ENCODE measurements at regions not wholly inside any gene's neighbourhood (a gene's known extent, or its start where the extent isn't known, plus 50 kb on each side); places are given as distances from the start of the nearest gene placed in this dataset.

DNA sequence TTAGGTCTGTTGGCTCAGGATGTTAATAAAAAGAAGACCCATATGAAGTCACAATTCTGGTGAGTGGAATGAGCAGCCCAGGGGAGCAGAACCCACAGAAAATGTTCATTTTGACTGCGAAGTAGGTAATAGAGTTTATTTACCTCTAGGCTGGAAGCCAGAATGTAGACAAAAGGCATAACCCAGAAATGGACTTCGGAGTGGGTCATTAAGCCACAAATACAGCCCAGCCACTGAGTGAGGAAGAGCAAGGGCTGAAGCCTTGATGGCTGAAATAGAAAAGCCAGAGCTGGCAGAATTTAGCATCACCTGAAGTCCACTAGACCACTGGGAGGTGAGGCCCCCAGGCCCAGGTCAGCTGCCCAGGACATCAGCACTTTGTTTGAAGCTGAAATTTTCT lies 168.0 kb downstream of the NXNL2 start:
- H4K91ac ChIP-seq (ENCODE audit: insufficient read length, low read depth, low read length): no peak overlapping the region
- H3K4me1 ChIP-seq (ENCODE audit: insufficient read depth, low read length): no peaks in the 10 kb centered on the region
- no peak overlapping the region for H3K4ac ChIP-seq (ENCODE audit: low read depth, low read length)
- peaks cover 7% of the 10 kb centered on the region in 2 experiments; a peak in 3 of 5 replicates for H3K9me3 Mint-ChIP-seq
- no peak overlapping the region for H3T11ph ChIP-seq (ENCODE audit: low read length)
- H3K27ac ChIP-seq (ENCODE audit: insufficient read length, low read depth, low read length): no peak overlapping the region
- no peaks in the 10 kb centered on the region for H3K23me2 ChIP-seq (ENCODE audit: insufficient read length, low read depth, low read length, poor library complexity, severe bottlenecking)
- WGBS (ENCODE audit: extremely low coverage, insufficient read length, low lambda C conversion rate): no CpG with 5 or more reads among the region's 2 CpGs
- no peak overlapping the region for H4K8ac ChIP-seq (replicated peaks; ENCODE audit: insufficient read length, low read depth, low read length)
- H2BK120ac ChIP-seq (ENCODE audit: low read depth, low read length, poor library complexity, severe bottlenecking): no peak overlapping the region
- H3K27ac Mint-ChIP-seq: no peak overlapping the region
- H4K20me1 ChIP-seq (ENCODE audit: control insufficient read depth, insufficient read depth, insufficient read length): no peaks in the 10 kb centered on the region
- DNase-seq: no peak
- H3K27me3 ChIP-seq (ENCODE audit: insufficient read depth, low read length): no peaks in the 10 kb centered on the region
- H3K9me3 ChIP-seq (ENCODE audit: control insufficient read depth, low read depth, low read length): no peaks in the 10 kb centered on the region
- H3K4me2 ChIP-seq (ENCODE audit: insufficient read depth, insufficient read length, low read length): no peak overlapping the region
- no peak overlapping the region for H3K14ac ChIP-seq (ENCODE audit: insufficient read depth, low read length)
- H2AK5ac ChIP-seq (ENCODE audit: insufficient read length, low read length): no peak overlapping the region
- no peak overlapping the region for H3K56ac ChIP-seq (ENCODE audit: insufficient read length, low read depth, low read length)
- no peak overlapping the region for H3K18ac ChIP-seq (ENCODE audit: insufficient read length, low read depth, low read length)
- H3K79me1 ChIP-seq (ENCODE audit: insufficient read depth, low read depth, low read length, poor library complexity, severe bottlenecking): no peaks in the 10 kb centered on the region
- H4K5ac ChIP-seq (ENCODE audit: insufficient read length, low read depth, low read length): no peak overlapping the region
- H2BK20ac ChIP-seq (ENCODE audit: low read depth, low read length, poor library complexity, severe bottlenecking): no peak overlapping the region
- H3K79me2 ChIP-seq (ENCODE audit: insufficient read depth, low read length): no peaks in the 10 kb centered on the region
- H3K4me3 Mint-ChIP-seq: no peak overlapping the region
- no peak overlapping the region for H2BK5ac ChIP-seq (ENCODE audit: insufficient read length, low read length)
- H3K27me3 Mint-ChIP-seq (ENCODE audit: low read depth): peaks cover 7% of the 10 kb centered on the region
- H2BK15ac ChIP-seq (ENCODE audit: low read depth, low read length): no peak overlapping the region
- no peak overlapping the region for H3K23ac ChIP-seq (ENCODE audit: insufficient read length, low read depth, low read length)
- H3K4me1 Mint-ChIP-seq: peaks cover 3 to 5% of the 10 kb centered on the region in 2 experiments
- H2AFZ ChIP-seq (ENCODE audit: low read length): no peak overlapping the region
- TF ChIP-seq, protein P1, sequence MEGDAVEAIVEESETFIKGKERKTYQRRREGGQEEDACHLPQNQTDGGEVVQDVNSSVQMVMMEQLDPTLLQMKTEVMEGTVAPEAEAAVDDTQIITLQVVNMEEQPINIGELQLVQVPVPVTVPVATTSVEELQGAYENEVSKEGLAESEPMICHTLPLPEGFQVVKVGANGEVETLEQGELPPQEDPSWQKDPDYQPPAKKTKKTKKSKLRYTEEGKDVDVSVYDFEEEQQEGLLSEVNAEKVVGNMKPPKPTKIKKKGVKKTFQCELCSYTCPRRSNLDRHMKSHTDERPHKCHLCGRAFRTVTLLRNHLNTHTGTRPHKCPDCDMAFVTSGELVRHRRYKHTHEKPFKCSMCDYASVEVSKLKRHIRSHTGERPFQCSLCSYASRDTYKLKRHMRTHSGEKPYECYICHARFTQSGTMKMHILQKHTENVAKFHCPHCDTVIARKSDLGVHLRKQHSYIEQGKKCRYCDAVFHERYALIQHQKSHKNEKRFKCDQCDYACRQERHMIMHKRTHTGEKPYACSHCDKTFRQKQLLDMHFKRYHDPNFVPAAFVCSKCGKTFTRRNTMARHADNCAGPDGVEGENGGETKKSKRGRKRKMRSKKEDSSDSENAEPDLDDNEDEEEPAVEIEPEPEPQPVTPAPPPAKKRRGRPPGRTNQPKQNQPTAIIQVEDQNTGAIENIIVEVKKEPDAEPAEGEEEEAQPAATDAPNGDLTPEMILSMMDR (conservative IDR thresholded peaks at IDR 0.05): no peak
- H3K36me3 Mint-ChIP-seq (ENCODE audit: insufficient read depth in 1 of 3, low read depth in 3 of 3): no peaks in the 10 kb centered on the region
- no peak overlapping the region for H2BK12ac ChIP-seq (ENCODE audit: insufficient read length, low read depth, low read length)
- no peak overlapping the region for H3K9ac ChIP-seq (ENCODE audit: extremely low read depth, insufficient read length, low read length)

Data from H9 (cell line).